ENCODE measurements at regions not wholly inside any gene's neighbourhood (a gene's known extent, or its start where the extent isn't known, plus 50 kb on each side); places are given as distances from the start of the nearest gene placed in this dataset.

DNA sequence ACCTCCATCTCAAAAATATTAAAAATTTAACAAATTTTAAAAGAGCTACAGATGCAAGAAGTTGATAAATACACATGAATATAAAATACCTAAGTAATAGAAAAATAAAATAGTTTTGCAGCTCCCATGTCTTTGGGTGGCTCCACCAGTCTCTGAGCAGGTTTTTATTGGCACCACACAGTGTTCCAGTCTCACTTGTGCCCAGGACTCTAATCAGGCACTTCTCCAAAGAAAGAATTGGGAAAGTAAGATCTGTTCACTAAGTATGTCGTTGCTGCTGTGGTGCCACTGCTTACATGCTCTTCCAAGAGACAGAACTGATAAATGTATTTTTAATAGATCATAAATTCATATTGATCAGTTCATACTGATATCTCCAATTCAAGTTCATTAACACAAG is 92.5 kb upstream of the ABI3BP start:
- Histone ChIP-seq H3K27me3 (no peaks in the 10 kb centered on the region), H3K27ac (no peak overlapping the region), H3K4me1 (peaks cover 31% of the 10 kb centered on the region), H3K4me3 (no peak overlapping the region), H3K36me3 (no peaks in the 10 kb centered on the region), H3K9me3 (replicated peaks) (peaks cover 3% of the 10 kb centered on the region)
- DNase-seq: no peak

GRCh38 chr3:101084404-101084803 is 91.2 kb upstream of the ABI3BP start:
- no peaks in the 10 kb centered on the region for H3K36me3 ChIP-seq
- H3K27ac ChIP-seq: no peak overlapping the region
- H3K27me3 ChIP-seq: no peaks in the 10 kb centered on the region
- no peak for DNase-seq
- H3K4me3 ChIP-seq: no peak overlapping the region
- H3K9me3 ChIP-seq (replicated peaks): peaks cover 3% of the 10 kb centered on the region
- peaks cover 37% of the 10 kb centered on the region for H3K4me1 ChIP-seq

- H3K27ac ChIP-seq: peak overlapping the region; percentile 95
- peaks cover 37% of the 10 kb centered on the region for H3K4me1 ChIP-seq
- no peak overlapping the region for H3K4me3 ChIP-seq
- H3K27me3 ChIP-seq: no peaks in the 10 kb centered on the region
- peaks cover 3% of the 10 kb centered on the region; the same call in 1 of the 2 replicates for H3K9me3 ChIP-seq (replicated peaks)
- H3K36me3 ChIP-seq: no peaks in the 10 kb centered on the region
- peak; percentile 73 to 93 for DNase-seq
Observed at GRCh38 chr3:101081999-101082398, 88.8 kb upstream of the ABI3BP start.

DNA sequence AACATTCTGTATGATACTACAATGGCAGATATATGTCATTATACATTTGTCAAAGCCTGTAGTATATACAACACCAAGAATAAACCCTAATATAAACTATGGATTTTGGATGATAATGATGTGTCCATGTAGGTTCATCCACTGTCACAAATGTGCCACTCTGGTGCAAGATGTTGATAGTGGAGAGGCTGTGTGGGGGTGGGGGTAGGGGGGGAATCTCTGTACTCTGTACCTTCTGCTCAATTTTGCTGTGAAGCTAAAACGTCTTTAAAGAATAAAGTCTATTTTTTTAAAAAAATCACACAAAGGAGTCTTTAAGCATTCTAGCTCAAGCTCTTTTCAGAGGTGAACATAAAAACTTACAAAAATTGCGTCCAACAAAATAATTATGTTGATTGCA is 88.2 kb upstream of the ABI3BP start:
- H3K4me1 ChIP-seq: peaks cover 37% of the 10 kb centered on the region
- H3K27me3 ChIP-seq: no peaks in the 10 kb centered on the region
- peak overlapping the region; percentile 95 for H3K27ac ChIP-seq
- 0 out of 2 replicates have a peak overlapping the region, but pooled peaks have one; percentile 2 for H3K4me3 ChIP-seq
- peak; percentile 53 to 77 for DNase-seq
- H3K9me3 ChIP-seq (replicated peaks): peaks cover 3% of the 10 kb centered on the region; the same call in 1 of the 2 replicates
- H3K36me3 ChIP-seq: no peaks in the 10 kb centered on the region

DNA sequence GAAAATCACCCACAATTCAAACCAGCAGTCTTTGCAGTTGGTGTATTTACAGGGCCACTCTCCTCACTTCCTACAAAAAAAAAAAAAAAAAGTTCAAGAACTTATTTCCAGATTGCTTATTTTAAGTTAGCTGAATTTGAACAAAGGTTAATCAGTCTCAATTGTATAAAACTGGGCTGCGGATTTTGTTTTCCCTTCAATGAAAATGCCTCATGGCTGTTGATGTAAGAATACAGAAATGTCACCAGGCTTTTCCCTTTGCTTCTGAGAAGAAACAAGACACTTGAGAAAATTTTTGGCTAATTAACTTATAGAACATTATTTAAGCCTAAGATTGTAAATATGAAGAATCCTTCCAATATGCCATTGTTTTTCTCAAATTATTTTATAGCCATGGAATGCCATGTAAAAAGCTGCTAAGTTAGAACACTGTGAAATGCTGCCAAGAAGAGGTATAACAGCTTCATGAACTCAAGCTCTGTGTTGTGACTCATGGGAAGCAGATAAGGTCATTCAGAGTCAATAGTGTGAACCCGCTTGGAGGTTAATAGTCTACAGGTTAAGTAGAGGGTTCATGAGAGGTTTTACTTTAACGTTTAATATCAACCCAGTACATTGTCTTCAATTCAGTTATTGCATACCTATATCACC is 84.3 kb upstream of the ABI3BP start:
- no peaks in the 10 kb centered on the region for H3K9me3 ChIP-seq (replicated peaks)
- no peak overlapping the region for H3K4me3 ChIP-seq
- no peak overlapping the region for H3K27ac ChIP-seq
- H3K36me3 ChIP-seq: no peaks in the 10 kb centered on the region
- no peak for DNase-seq
- peaks cover 21% of the 10 kb centered on the region for H3K4me1 ChIP-seq
- H3K27me3 ChIP-seq: no peaks in the 10 kb centered on the region

GRCh38 chr3:101074518-101074917 is 81.3 kb upstream of the ABI3BP start:
- Histone ChIP-seq H3K27me3 (no peaks in the 10 kb centered on the region), H3K4me3 (no peak overlapping the region), H3K27ac (no peak overlapping the region), H3K4me1 (no peaks in the 10 kb centered on the region), H3K9me3 (replicated peaks) (no peaks in the 10 kb centered on the region), H3K36me3 (no peaks in the 10 kb centered on the region)
- DNase-seq: no peak

DNA sequence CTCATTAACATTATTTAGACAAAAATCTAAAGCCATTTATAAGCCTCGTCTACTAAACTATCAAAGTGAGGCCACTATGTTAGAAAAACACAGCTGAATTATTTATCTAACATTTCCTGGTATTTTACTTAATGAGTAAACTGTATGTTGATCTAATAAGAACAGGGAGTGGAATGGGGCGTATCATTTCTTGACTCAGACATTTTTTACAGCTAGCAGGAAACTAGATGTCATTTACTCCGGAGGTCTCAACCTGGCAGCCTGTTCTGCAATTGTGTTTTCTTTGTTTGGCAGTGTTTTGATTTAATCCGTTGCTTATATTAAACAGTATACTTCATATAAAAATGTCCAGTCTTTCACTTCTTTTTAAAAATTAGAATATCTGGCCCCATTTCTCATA is 79.1 kb upstream of the ABI3BP start:
- no peaks in the 10 kb centered on the region for H3K9me3 ChIP-seq (replicated peaks)
- no peak overlapping the region for H3K27ac ChIP-seq
- no peaks in the 10 kb centered on the region for H3K36me3 ChIP-seq
- no peak overlapping the region for H3K4me3 ChIP-seq
- no peaks in the 10 kb centered on the region for H3K4me1 ChIP-seq
- no peak for DNase-seq
- no peaks in the 10 kb centered on the region for H3K27me3 ChIP-seq

GRCh38 chr3:101070799-101071121 is 77.5 kb upstream of the ABI3BP start:
- Histone ChIP-seq H3K9me3 (replicated peaks) (no peaks in the 10 kb centered on the region), H3K4me1 (peaks cover 9% of the 10 kb centered on the region), H3K4me3 (no peak overlapping the region), H3K36me3 (no peaks in the 10 kb centered on the region), H3K27ac (no peak overlapping the region), H3K27me3 (no peaks in the 10 kb centered on the region)
- DNase-seq: no peak

DNA sequence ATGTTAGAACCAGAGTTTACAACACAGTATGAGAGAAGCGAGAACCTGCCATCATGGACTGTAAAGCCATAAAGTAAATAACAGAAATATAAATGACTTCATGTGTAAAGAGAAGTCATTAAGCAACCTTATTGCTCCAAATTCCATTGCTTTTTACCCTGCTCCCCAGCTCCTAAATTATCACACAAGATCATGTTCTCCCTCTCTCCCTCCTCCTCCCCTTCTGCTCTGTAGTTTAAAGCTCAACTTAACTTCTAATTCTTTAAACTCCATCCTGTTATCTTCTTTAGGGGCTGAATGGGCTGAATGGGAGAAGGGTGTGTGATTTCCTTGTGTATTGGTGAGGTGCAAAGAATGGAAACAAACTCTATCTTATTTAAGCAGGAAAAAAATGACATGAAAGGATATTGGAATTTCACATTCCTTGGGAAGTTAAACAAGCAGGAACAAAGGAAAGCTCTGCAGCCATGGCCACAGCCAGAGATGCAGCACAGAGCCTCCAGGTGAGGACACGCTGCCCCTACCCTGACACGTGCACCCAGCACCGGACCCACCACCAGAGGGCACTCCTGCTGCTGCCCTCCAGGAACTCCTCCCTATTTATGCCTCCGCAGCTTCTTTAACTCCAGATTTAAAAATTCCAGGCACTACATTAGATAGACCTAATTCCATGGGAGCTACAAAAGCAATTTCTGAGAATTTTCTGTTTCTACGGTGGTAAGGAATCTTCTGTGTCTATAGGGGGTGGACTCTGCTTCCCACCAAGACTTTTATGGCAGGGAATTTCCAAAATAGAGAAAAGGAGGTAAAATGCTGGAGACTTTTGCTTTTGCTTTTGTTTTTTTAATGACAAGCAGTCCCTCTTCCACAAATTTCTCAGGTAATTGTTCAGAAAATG is 76.9 kb upstream of the ABI3BP start:
- Histone ChIP-seq H3K9me3 (replicated peaks) (no peaks in the 10 kb centered on the region), H3K27me3 (no peaks in the 10 kb centered on the region), H3K4me3 (no peak overlapping the region), H3K27ac (no peak overlapping the region), H3K36me3 (no peaks in the 10 kb centered on the region), H3K4me1 (peaks cover 13% of the 10 kb centered on the region)
- peak; percentile 62 to 74 for DNase-seq

- DNase-seq: no peak
- no peaks in the 10 kb centered on the region for H3K36me3 ChIP-seq
- H3K9me3 ChIP-seq (replicated peaks): no peaks in the 10 kb centered on the region
- peaks cover 13% of the 10 kb centered on the region for H3K4me1 ChIP-seq
- H3K27ac ChIP-seq: no peak overlapping the region
- H3K27me3 ChIP-seq: no peaks in the 10 kb centered on the region
- no peak overlapping the region for H3K4me3 ChIP-seq
Observed at GRCh38 chr3:101068876-101069606, 75.8 kb upstream of the ABI3BP start.

- DNase-seq: peak in 1 of 2 experiments; percentile 17
- Histone ChIP-seq H3K4me3 (no peak overlapping the region), H3K27ac (no peak overlapping the region), H3K9me3 (replicated peaks) (no peaks in the 10 kb centered on the region), H3K36me3 (no peaks in the 10 kb centered on the region), H3K27me3 (no peaks in the 10 kb centered on the region), H3K4me1 (peaks cover 13% of the 10 kb centered on the region)
Observed at GRCh38 chr3:101066711-101067129, 73.5 kb upstream of the ABI3BP start.

GRCh38 chr3:101065962-101066361 is 72.7 kb upstream of the ABI3BP start:
- no peaks in the 10 kb centered on the region for H3K27me3 ChIP-seq
- H3K4me3 ChIP-seq: no peak overlapping the region
- no peaks in the 10 kb centered on the region for H3K36me3 ChIP-seq
- H3K27ac ChIP-seq: no peak overlapping the region
- H3K4me1 ChIP-seq: peaks cover 13% of the 10 kb centered on the region
- H3K9me3 ChIP-seq (replicated peaks): no peaks in the 10 kb centered on the region
- DNase-seq: peak in 1 of 2 experiments; percentile 42

GRCh38 chr3:101063401-101063800 is 70.2 kb upstream of the ABI3BP start:
- no peaks in the 10 kb centered on the region for H3K27me3 ChIP-seq
- H3K4me1 ChIP-seq: peaks cover 13% of the 10 kb centered on the region
- H3K9me3 ChIP-seq (replicated peaks): peaks cover 12% of the 10 kb centered on the region
- DNase-seq: no peak
- H3K4me3 ChIP-seq: no peak overlapping the region
- no peak overlapping the region for H3K27ac ChIP-seq
- no peaks in the 10 kb centered on the region for H3K36me3 ChIP-seq

DNA sequence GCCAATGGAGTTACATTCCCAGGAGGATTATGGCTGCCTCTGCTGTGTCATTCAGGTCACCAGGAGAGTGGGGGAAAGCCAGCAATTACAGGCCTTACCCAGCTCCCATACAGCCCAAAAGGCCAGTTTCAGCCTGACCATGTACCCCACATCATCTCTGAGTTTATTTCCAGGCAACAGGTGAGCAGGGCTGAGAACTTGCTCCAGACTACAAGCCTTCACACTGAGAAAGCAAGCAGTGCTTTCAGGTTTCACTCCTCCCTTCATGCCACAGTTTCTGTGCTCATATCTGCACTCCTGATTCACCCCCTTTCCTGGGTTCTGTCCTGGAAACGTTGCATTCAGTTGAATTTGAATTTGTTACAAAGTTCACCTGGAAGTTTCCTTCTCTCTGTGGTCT is 68.1 kb upstream of the ABI3BP start:
- Histone ChIP-seq H3K4me3 (no peak overlapping the region), H3K9me3 (replicated peaks) (peaks cover 12% of the 10 kb centered on the region), H3K36me3 (no peaks in the 10 kb centered on the region), H3K27ac (no peak overlapping the region), H3K4me1 (peaks cover 7% of the 10 kb centered on the region), H3K27me3 (no peaks in the 10 kb centered on the region)
- no peak for DNase-seq

DNA sequence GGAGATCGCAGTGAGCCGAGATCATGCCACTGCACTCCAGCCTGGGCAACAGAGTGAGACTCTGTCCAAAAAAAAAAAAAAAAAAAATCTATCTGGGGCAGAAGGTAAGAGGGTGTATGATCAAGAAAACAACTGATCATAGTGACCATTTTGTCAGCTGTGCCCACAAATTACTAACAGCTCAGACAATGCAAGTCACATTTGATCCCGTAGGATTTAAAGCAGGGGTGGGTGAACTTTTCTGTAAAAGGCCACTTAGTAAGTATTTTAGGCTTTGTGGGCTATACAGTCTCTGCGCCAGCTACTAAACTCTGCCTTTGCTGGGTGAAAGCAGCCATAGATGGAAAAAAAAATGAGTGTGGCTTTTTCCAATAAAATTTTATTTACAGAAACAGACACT is 57.6 kb upstream of the ABI3BP start:
- no peaks in the 10 kb centered on the region for H3K27me3 ChIP-seq
- H3K4me3 ChIP-seq: no peak overlapping the region
- H3K36me3 ChIP-seq: no peaks in the 10 kb centered on the region
- H3K9me3 ChIP-seq (replicated peaks): 0 out of 2 replicates have a peak, but pooled peaks cover 4% of the 10 kb centered on the region
- H3K4me1 ChIP-seq: peaks cover 22% of the 10 kb centered on the region
- peak in 1 of 2 experiments; percentile 60 for DNase-seq
- peak overlapping the region; percentile 84 for H3K27ac ChIP-seq
